Activated T-helper 1 cell treated with Interleukin-2 at 50 U/mL for 16 hours (primary cell): ENCODE measurements at regions not wholly inside any gene's neighbourhood (a gene's known extent, or its start where the extent isn't known, plus 50 kb on each side); places are given as distances from the start of the nearest gene placed in this dataset.

Experiments
- DNase-seq: peaks from one replicate; pipeline ENCODE4 v3.0.0-alpha.2; 2020; ENCODE audit warnings: low read depth

GRCh38 chr19:31601855-31602254 lies 252.6 kb upstream of the TSHZ3 start:
- DNase-seq, result no peak

- no peak for DNase-seq
Measured at GRCh38 chr19:31602548-31602947, 253.3 kb upstream of the TSHZ3 start.

GRCh38 chr19:31604493-31605040 lies 255.3 kb upstream of the TSHZ3 start:
- no peak for DNase-seq

- DNase-seq, result no peak
Measured at GRCh38 chr19:31610018-31610417, 260.8 kb upstream of the TSHZ3 start.

- no peak for DNase-seq
Measured at GRCh38 chr19:31611046-31611877, 262.0 kb upstream of the TSHZ3 start.

- DNase-seq, result no peak
Measured at GRCh38 chr19:31612873-31613272, 263.6 kb upstream of the TSHZ3 start.

- DNase-seq, result no peak
Measured at GRCh38 chr19:31613683-31614219, 264.5 kb upstream of the TSHZ3 start.

- no peak for DNase-seq
Measured at GRCh38 chr19:31616031-31616430, 266.8 kb upstream of the TSHZ3 start.

GRCh38 chr19:31617010-31617585 lies 267.9 kb upstream of the TSHZ3 start:
- no peak for DNase-seq

- no peak for DNase-seq
Measured at GRCh38 chr19:31625056-31625455, 275.8 kb upstream of the TSHZ3 start.

- no peak for DNase-seq
Measured at GRCh38 chr19:31625575-31625974, 276.3 kb upstream of the TSHZ3 start.

GRCh38 chr19:31626941-31627340 lies 277.7 kb upstream of the TSHZ3 start:
- DNase-seq, result no peak

GRCh38 chr19:31627620-31628365 lies 278.6 kb upstream of the TSHZ3 start:
- DNase-seq, result no peak

- DNase-seq, result no peak
Measured at GRCh38 chr19:31629579-31630363, 280.5 kb upstream of the TSHZ3 start.

GRCh38 chr19:31633014-31633413 lies 283.8 kb upstream of the TSHZ3 start:
- no peak for DNase-seq

- DNase-seq, result no peak
Measured at GRCh38 chr19:31639306-31639705, 290.1 kb upstream of the TSHZ3 start.

GRCh38 chr19:31641591-31641990 lies 292.4 kb upstream of the TSHZ3 start:
- no peak for DNase-seq

GRCh38 chr19:31648347-31648746 lies 299.1 kb upstream of the TSHZ3 start:
- no peak for DNase-seq

GRCh38 chr19:31656507-31656906 lies 307.3 kb upstream of the TSHZ3 start:
- DNase-seq, result no peak

- DNase-seq, result no peak
Measured at GRCh38 chr19:31658993-31659896, 310.0 kb upstream of the TSHZ3 start.

- no peak for DNase-seq
Measured at GRCh38 chr19:31659897-31660210, 310.6 kb upstream of the TSHZ3 start.
